HepG2 (cell line): ENCODE measurements at regions not wholly inside any gene's neighbourhood (a gene's known extent, or its start where the extent isn't known, plus 50 kb on each side); places are given as distances from the start of the nearest gene placed in this dataset.

ENCODE experiments used
- ATAC-seq: fragments of 200-7000 bp; cut with Tn5 transposase; 3 replicates; pipeline ENCODE4 v1.9.1; 2020; ENCODE audit warnings: mild to moderate bottlenecking, moderate library complexity
- BruUV-seq: library from RNA; stranded (reverse); fragments of 400-500 nt; replicated peaks from 2 replicates; lab custom pipeline; 2021; lab: Mats Ljungman, UMichigan
- CTCF ChIA-PET: fragments of 300-600 bp; formaldehyde crosslinking; extraction: SDS; loops from one replicate; lab custom pipeline; 2021; ENCODE audit warnings: low total read pairs, inconsistent platforms, low intra/inter-chr PET ratio; lab: Yijun Ruan, JAX
- POLR2A ChIA-PET: fragments of 350-600 bp; sonication (Branson Sonifier 250); formaldehyde crosslinking; loops from one replicate; lab custom pipeline; 2020; ENCODE audit warnings: antibody characterized with exemption, inconsistent platforms; lab: Yijun Ruan, JAX
- DNase-seq: peaks from one replicate; pipeline ENCODE4 v3.0.0-alpha.2; 2015; ENCODE audit warnings: low spot score
- FAIRE-seq: peaks from 3 replicates; lab custom pipeline; 2011; peaks lifted over from hg19 to GRCh38; lab: Jason Lieb, UNC
- H2AFZ ChIP-seq: one replicate; pipeline ENCODE4 v1.6.1; 2011; ENCODE audit warnings: low read length, inconsistent platforms
- H3K27ac ChIP-seq: fragments of 300-600 bp; 3 replicates; pipeline ENCODE4 v1.8.0; 2011; ENCODE audit warnings: mixed run types, mild to moderate bottlenecking, mixed read lengths, low read length, inconsistent platforms; ENCODE audit not compliant: insufficient read depth; ENCODE audit errors: extremely low read length
- H3K27me3 ChIP-seq, 2 experiments: fragments of 200-600 bp in 1 of 2; 2 replicates in 1 of 2; 3 replicates in 1 of 2; pipeline versions ENCODE4 v1.6.0 to v1.8.0; 2011; ENCODE audit warnings: low read length in 2 of 2, mild to moderate bottlenecking in 2 of 2, moderate library complexity in 2 of 2, inconsistent platforms in 1 of 2; ENCODE audit not compliant: insufficient read depth in 2 of 2, control insufficient read depth in 1 of 2
- H3K36me3 ChIP-seq, 2 experiments: fragments of 200-600 bp in 1 of 2; replicated peaks in 1 of 2; 2 replicates in 1 of 2; 3 replicates in 1 of 2; pipeline versions ENCODE4 v1.5.1 to v1.8.0; 2011; ENCODE audit warnings: low read length in 2 of 2, inconsistent platforms in 1 of 2; ENCODE audit not compliant: insufficient read depth in 2 of 2, control insufficient read depth in 1 of 2
- H3K4me1 ChIP-seq: 2 replicates; pipeline ENCODE4 v1.5.1; 2012; ENCODE audit warnings: low read length, inconsistent platforms; ENCODE audit not compliant: insufficient read depth
- H3K4me2 ChIP-seq: 2 replicates; pipeline ENCODE4 v1.6.0; 2011; ENCODE audit warnings: low read depth, low read length, inconsistent platforms
- H3K4me3 ChIP-seq, 3 experiments: fragments of 200-600 bp in 1 of 3; sonication (generic), shearing (Covaris generic) in 1 of 3; replicated peaks in 1 of 3; 2 replicates each; pipeline ENCODE4 v1.5.1; 2011 to 2016; ENCODE audit warnings: low read length in 3 of 3, inconsistent platforms in 2 of 3, low read depth in 2 of 3, mild to moderate bottlenecking in 2 of 3, control low read depth in 1 of 3, mixed read lengths in 1 of 3; ENCODE audit not compliant: insufficient read depth in 1 of 3
- H3K79me2 ChIP-seq: one replicate; pipeline ENCODE4 v1.6.1; 2011; ENCODE audit warnings: low read length, inconsistent platforms; ENCODE audit not compliant: insufficient read depth
- H3K9ac ChIP-seq: 2 replicates; pipeline ENCODE4 v1.6.0; 2011; ENCODE audit warnings: mild to moderate bottlenecking, low read depth, low read length, inconsistent platforms; ENCODE audit not compliant: insufficient read depth
- H3K9me3 ChIP-seq: 2 replicates; pipeline ENCODE4 v1.5.1; 2012; ENCODE audit warnings: mild to moderate bottlenecking, low read length
- H4K20me1 ChIP-seq: 2 replicates; pipeline ENCODE4 v1.6.0; 2011; ENCODE audit warnings: inconsistent platforms, mild to moderate bottlenecking, low read length, moderate library complexity; ENCODE audit not compliant: insufficient read depth
- CBX2 ChIP-seq, 2 experiments: fragments of 200-600 bp in 1 of 2; sonication (generic); formaldehyde crosslinking in 1 of 2; IDR thresholded peaks; 2 replicates each; pipeline versions ENCODE4 v1.7.0 to v1.8.1; 2018 to 2022; ENCODE audit warnings: low read depth in 2 of 2, low read length in 1 of 2, mild to moderate bottlenecking in 1 of 2, missing genetic modification reagents in 1 of 2
- DR1 ChIP-seq: sonication (generic); formaldehyde crosslinking; IDR thresholded peaks from 2 replicates; pipeline ENCODE4 v1.8.0; 2021; ENCODE audit warnings: mild to moderate bottlenecking, missing genetic modification reagents, inconsistent platforms
- HCFC1 ChIP-seq: fragments of 150-350 bp; IDR thresholded peaks from 2 replicates; pipeline ENCODE4 v1.6.1; 2014; ENCODE audit warnings: low read depth, low read length
- MIER2 ChIP-seq: IDR thresholded peaks from 2 replicates; pipeline ENCODE4 v1.6.1; 2016; ENCODE audit warnings: missing biosample characterization, missing genetic modification reagents
- NR2C2 ChIP-seq: sonication (generic); formaldehyde crosslinking; IDR thresholded peaks from 2 replicates; pipeline ENCODE4 v1.4.0; 2020; ENCODE audit warnings: missing genetic modification reagents, mild to moderate bottlenecking, moderate library complexity, borderline replicate concordance
- SP1 ChIP-seq, 2 experiments: fragments of 450-650 bp in 1 of 2; sonication (generic) in 1 of 2; formaldehyde crosslinking in 1 of 2; IDR thresholded peaks; 2 replicates each; pipeline versions ENCODE4 v1.4.0 to v1.6.1; 2016 to 2020; ENCODE audit warnings: missing genetic modification reagents in 1 of 2
- STAG1 ChIP-seq: sonication (generic); formaldehyde crosslinking; IDR thresholded peaks from 2 replicates; pipeline ENCODE4 v1.4.0; 2020; ENCODE audit warnings: missing genetic modification reagents
- ZNF264 ChIP-seq: sonication (generic); formaldehyde crosslinking; IDR thresholded peaks from 2 replicates; pipeline ENCODE4 v1.4.0; 2020; ENCODE audit warnings: missing genetic modification reagents
- ZNF362 ChIP-seq: sonication (generic); formaldehyde crosslinking; IDR thresholded peaks from 2 replicates; pipeline ENCODE4 v1.4.0; 2020; ENCODE audit warnings: missing genetic modification reagents, mild to moderate bottlenecking, borderline replicate concordance
- ZNF567 ChIP-seq: sonication (generic); formaldehyde crosslinking; IDR thresholded peaks from 2 replicates; pipeline ENCODE4 v1.8.1; 2023; ENCODE audit warnings: mild to moderate bottlenecking, missing genetic modification reagents, borderline replicate concordance
- ZNF605 ChIP-seq: sonication (generic); formaldehyde crosslinking; IDR thresholded peaks from 2 replicates; pipeline ENCODE4 v1.8.0; 2022; ENCODE audit warnings: mild to moderate bottlenecking, missing genetic modification reagents
- ZNF709 ChIP-seq: sonication (generic); formaldehyde crosslinking; IDR thresholded peaks from 2 replicates; pipeline ENCODE4 v1.5.0; 2020; ENCODE audit warnings: mild to moderate bottlenecking, missing genetic modification reagents
- ZSCAN25 ChIP-seq: sonication (generic); formaldehyde crosslinking; IDR thresholded peaks from 2 replicates; pipeline ENCODE4 v1.8.0; 2022; ENCODE audit warnings: mild to moderate bottlenecking, missing genetic modification reagents
- WGBS: methylation state at CpG from one replicate; pipeline ENCODE4 v1.1.6; 2017; ENCODE audit warnings: low lambda C conversion rate; 5-methylcytosine and 5-hydroxymethylcytosine counted together
- in situ Hi-C: cut with HindIII; loops from 2 replicates; pipeline ENCODE4 v1.10.0; 2017; ENCODE audit warnings: low pct_unique_long_range_greater_than_20kb; ENCODE audit not compliant: extremely low pct_ligation_motif_present
- intact Hi-C: fragments of 100-400 bp; cut with micrococcal nuclease; formaldehyde crosslinking; loops from one replicate; pipeline ENCODE4 v1.10.0; 2022; ENCODE audit not compliant: unreplicated experiment
- TF ChIP-seq, protein P1 (sequence below): IDR thresholded peaks from 2 replicates; pipeline ENCODE4 v1.6.1; 2016; ENCODE audit warnings: mild to moderate bottlenecking
- TF ChIP-seq, protein P2 (sequence below): sonication (generic); formaldehyde crosslinking; IDR thresholded peaks from 2 replicates; pipeline ENCODE4 v1.8.0; 2022; ENCODE audit warnings: missing genetic modification reagents, mild to moderate bottlenecking, moderate library complexity, borderline replicate concordance
- TF ChIP-seq, protein P3 (sequence below): sonication (generic); formaldehyde crosslinking; conservative IDR thresholded peaks from 2 replicates; pipeline ENCODE4 v1.4.0; 2020; ENCODE audit warnings: missing genetic modification reagents
- TF ChIP-seq, protein P4 (sequence below): IDR thresholded peaks from 2 replicates; pipeline ENCODE4 v1.6.1; 2018; ENCODE audit warnings: missing genetic modification reagents, mild to moderate bottlenecking, missing compliant biosample characterization

- no peak for TF ChIP-seq ZNF362 (CRISPR knock-in tag)
- TF ChIP-seq ZNF709: no peak
- no peak for TF ChIP-seq DR1 (CRISPR knock-in tag)
- TF ChIP-seq CBX2 (IDR thresholded peaks at IDR 0.05; ENCODE audit: low read depth, low read length): no peak
- TF ChIP-seq CBX2 (CRISPR knock-in tag; IDR thresholded peaks at IDR 0.05; ENCODE audit: low read depth): no peak
- no peak for TF ChIP-seq HCFC1
These were observed 282.7 kb upstream of the RORA start (continued) for GRCh38 chr15:61511756-61512155.

DNA sequence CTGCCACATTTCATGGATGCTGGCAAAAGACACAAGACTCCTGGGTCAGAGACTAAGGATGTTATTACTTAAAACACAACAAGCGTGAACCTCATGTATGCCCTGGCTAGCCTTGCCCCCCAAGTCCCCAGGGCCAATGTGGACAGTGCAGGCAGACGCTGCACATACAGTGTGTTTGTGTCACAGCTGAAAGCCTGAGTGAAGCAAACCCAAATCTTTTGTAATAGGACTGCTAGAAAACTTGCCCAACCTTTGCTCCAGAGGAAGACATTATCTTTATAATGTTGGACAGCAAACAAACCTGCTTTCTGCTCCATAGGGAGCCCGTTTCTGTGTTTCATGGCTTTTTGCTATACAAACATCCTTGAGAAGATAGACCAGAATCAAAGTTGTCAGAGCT, 282.0 kb upstream of the RORA start:
- H3K27ac ChIP-seq: no peak overlapping the region
- H3K79me2 ChIP-seq: no peaks in the 10 kb centered on the region
- ChIA-PET POLR2A (no interaction called here), CTCF (no interaction called here)
- no peaks in the 10 kb centered on the region for H3K9me3 ChIP-seq
- H3K36me3 ChIP-seq: no peaks in the 10 kb centered on the region
- intact Hi-C loops (no loop called here), in situ Hi-C loops (no loop called here)
- BruUV-seq: no TSS peak
- FAIRE-seq (no peak), DNase-seq (no peak), ATAC-seq (no peak)
- no peaks in the 10 kb centered on the region for H3K4me1 ChIP-seq
- H3K4me2 ChIP-seq: no peak overlapping the region
- 6% methylated on average over 2 of the region's 3 CpGs for WGBS
- no peaks in the 10 kb centered on the region for H4K20me1 ChIP-seq
- H3K9ac ChIP-seq: no peak overlapping the region
- no peaks in the 10 kb centered on the region for H3K27me3 ChIP-seq
- H2AFZ ChIP-seq: no peak overlapping the region
- no peak overlapping the region for H3K4me3 ChIP-seq
- TF ChIP-seq MIER2 (CRISPR knock-in tag) (no peak), ZNF567 (CRISPR knock-in tag) (no peak), ZNF264 (CRISPR knock-in tag) (no peak), STAG1 (CRISPR knock-in tag) (no peak), ZNF605 (no peak), NR2C2 (CRISPR knock-in tag) (no peak), SP1 (IDR thresholded peaks at IDR 0.05) (no peak), SP1 (CRISPR knock-in tag; IDR thresholded peaks at IDR 0.05) (no peak), ZSCAN25 (CRISPR knock-in tag) (no peak)
- TF ChIP-seq, protein P1, sequence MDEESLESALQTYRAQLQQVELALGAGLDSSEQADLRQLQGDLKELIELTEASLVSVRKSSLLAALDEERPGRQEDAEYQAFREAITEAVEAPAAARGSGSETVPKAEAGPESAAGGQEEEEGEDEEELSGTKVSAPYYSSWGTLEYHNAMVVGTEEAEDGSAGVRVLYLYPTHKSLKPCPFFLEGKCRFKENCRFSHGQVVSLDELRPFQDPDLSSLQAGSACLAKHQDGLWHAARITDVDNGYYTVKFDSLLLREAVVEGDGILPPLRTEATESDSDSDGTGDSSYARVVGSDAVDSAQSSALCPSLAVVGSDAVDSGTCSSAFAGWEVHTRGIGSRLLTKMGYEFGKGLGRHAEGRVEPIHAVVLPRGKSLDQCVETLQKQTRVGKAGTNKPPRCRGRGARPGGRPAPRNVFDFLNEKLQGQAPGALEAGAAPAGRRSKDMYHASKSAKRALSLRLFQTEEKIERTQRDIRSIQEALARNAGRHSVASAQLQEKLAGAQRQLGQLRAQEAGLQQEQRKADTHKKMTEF: no peak
- TF ChIP-seq, protein P2, sequence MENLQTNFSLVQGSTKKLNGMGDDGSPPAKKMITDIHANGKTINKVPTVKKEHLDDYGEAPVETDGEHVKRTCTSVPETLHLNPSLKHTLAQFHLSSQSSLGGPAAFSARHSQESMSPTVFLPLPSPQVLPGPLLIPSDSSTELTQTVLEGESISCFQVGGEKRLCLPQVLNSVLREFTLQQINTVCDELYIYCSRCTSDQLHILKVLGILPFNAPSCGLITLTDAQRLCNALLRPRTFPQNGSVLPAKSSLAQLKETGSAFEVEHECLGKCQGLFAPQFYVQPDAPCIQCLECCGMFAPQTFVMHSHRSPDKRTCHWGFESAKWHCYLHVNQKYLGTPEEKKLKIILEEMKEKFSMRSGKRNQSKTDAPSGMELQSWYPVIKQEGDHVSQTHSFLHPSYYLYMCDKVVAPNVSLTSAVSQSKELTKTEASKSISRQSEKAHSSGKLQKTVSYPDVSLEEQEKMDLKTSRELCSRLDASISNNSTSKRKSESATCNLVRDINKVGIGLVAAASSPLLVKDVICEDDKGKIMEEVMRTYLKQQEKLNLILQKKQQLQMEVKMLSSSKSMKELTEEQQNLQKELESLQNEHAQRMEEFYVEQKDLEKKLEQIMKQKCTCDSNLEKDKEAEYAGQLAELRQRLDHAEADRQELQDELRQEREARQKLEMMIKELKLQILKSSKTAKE (CRISPR knock-in tag): no peak
- TF ChIP-seq, protein P3, sequence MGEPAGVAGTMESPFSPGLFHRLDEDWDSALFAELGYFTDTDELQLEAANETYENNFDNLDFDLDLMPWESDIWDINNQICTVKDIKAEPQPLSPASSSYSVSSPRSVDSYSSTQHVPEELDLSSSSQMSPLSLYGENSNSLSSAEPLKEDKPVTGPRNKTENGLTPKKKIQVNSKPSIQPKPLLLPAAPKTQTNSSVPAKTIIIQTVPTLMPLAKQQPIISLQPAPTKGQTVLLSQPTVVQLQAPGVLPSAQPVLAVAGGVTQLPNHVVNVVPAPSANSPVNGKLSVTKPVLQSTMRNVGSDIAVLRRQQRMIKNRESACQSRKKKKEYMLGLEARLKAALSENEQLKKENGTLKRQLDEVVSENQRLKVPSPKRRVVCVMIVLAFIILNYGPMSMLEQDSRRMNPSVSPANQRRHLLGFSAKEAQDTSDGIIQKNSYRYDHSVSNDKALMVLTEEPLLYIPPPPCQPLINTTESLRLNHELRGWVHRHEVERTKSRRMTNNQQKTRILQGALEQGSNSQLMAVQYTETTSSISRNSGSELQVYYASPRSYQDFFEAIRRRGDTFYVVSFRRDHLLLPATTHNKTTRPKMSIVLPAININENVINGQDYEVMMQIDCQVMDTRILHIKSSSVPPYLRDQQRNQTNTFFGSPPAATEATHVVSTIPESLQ (CRISPR knock-in tag): no peak
- TF ChIP-seq, protein P4, sequence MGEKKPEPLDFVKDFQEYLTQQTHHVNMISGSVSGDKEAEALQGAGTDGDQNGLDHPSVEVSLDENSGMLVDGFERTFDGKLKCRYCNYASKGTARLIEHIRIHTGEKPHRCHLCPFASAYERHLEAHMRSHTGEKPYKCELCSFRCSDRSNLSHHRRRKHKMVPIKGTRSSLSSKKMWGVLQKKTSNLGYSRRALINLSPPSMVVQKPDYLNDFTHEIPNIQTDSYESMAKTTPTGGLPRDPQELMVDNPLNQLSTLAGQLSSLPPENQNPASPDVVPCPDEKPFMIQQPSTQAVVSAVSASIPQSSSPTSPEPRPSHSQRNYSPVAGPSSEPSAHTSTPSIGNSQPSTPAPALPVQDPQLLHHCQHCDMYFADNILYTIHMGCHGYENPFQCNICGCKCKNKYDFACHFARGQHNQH (CRISPR knock-in tag): no peak
